ENCODE measurements at regions not wholly inside any gene's neighbourhood (a gene's known extent, or its start where the extent isn't known, plus 50 kb on each side); places are given as distances from the start of the nearest gene placed in this dataset.

- intact Hi-C loops (cut with DNase I), result no loop called here
- Histone ChIP-seq H3K27me3 (ENCODE audit: insufficient read depth in 3 of 3, low read length in 2 of 3) (no peaks in the 10 kb centered on the region), H3K27ac (no peak overlapping the region), H3K4me3 (no peak overlapping the region), H3K36me3 (ENCODE audit: insufficient read depth in 1 of 2, low read depth in 1 of 2) (no peaks in the 10 kb centered on the region), H3K9me3 (no peaks in the 10 kb centered on the region), H3K4me1 (no peaks in the 10 kb centered on the region)
- TF ChIP-seq CTCF (IDR thresholded peaks at IDR 0.05), result no peak
- DNase-seq (no peak), ATAC-seq (no peak)
Measured at GRCh38 chr3:111314181-111314873, 227.7 kb upstream of the CD96 start.

- H3K4me3 ChIP-seq, result no peak overlapping the region
- H3K36me3 ChIP-seq (ENCODE audit: insufficient read depth in 1 of 2, low read depth in 1 of 2), result no peaks in the 10 kb centered on the region
- H3K9me3 ChIP-seq, result no peaks in the 10 kb centered on the region
- no peaks in the 10 kb centered on the region for H3K4me1 ChIP-seq
- no peak for TF ChIP-seq CTCF (IDR thresholded peaks at IDR 0.05)
- ATAC-seq, result no peak
- 14 to 17% (median 15%) methylated on average over 5 of the region's 5 CpGs for WGBS, 3 donors
- intact Hi-C loops (cut with DNase I), result no loop called here
- H3K27me3 ChIP-seq (ENCODE audit: insufficient read depth in 3 of 3, low read length in 2 of 3), result no peaks in the 10 kb centered on the region
- DNase-seq, result no peak
- H3K27ac ChIP-seq, result no peak overlapping the region
Measured at GRCh38 chr3:111314898-111315297, 227.1 kb upstream of the CD96 start.

GRCh38 chr3:111315930-111316587 is 225.9 kb upstream of the CD96 start:
- Histone ChIP-seq H3K4me1 (no peaks in the 10 kb centered on the region), H3K27me3 (ENCODE audit: insufficient read depth in 3 of 3, low read length in 2 of 3) (no peaks in the 10 kb centered on the region), H3K4me3 (no peak overlapping the region), H3K36me3 (ENCODE audit: insufficient read depth in 1 of 2, low read depth in 1 of 2) (no peaks in the 10 kb centered on the region), H3K27ac (no peak overlapping the region), H3K9me3 (no peaks in the 10 kb centered on the region)
- intact Hi-C loops (cut with DNase I), result no loop called here
- DNase-seq (no peak), ATAC-seq (no peak)
- no peak for TF ChIP-seq CTCF (IDR thresholded peaks at IDR 0.05)
- WGBS, 3 donors, result 16 to 38% (median 31%) methylated on average over 4 of the region's 4 CpGs

GRCh38 chr3:111318289-111318688 is 223.7 kb upstream of the CD96 start:
- H3K27me3 ChIP-seq (ENCODE audit: insufficient read depth in 3 of 3, low read length in 2 of 3), result no peaks in the 10 kb centered on the region
- H3K9me3 ChIP-seq, result no peaks in the 10 kb centered on the region
- H3K36me3 ChIP-seq (ENCODE audit: insufficient read depth in 1 of 2, low read depth in 1 of 2), result no peaks in the 10 kb centered on the region
- no peak for TF ChIP-seq CTCF (IDR thresholded peaks at IDR 0.05)
- ATAC-seq (no peak), DNase-seq (no peak)
- no peak overlapping the region for H3K27ac ChIP-seq
- H3K4me3 ChIP-seq, result no peak overlapping the region
- no peaks in the 10 kb centered on the region for H3K4me1 ChIP-seq
- intact Hi-C loops (cut with DNase I), result no loop called here
- WGBS, 3 donors, result 48 to 73% (median 49%) methylated on average over 2 of the region's 2 CpGs

GRCh38 chr3:111319598-111319997 is 222.4 kb upstream of the CD96 start:
- Histone ChIP-seq H3K27ac (no peak overlapping the region), H3K9me3 (no peaks in the 10 kb centered on the region), H3K4me3 (no peak overlapping the region), H3K27me3 (ENCODE audit: insufficient read depth in 3 of 3, low read length in 2 of 3) (no peaks in the 10 kb centered on the region), H3K4me1 (no peaks in the 10 kb centered on the region), H3K36me3 (ENCODE audit: insufficient read depth in 1 of 2, low read depth in 1 of 2) (no peaks in the 10 kb centered on the region)
- no peak for TF ChIP-seq CTCF (IDR thresholded peaks at IDR 0.05)
- intact Hi-C loops (cut with DNase I), result no loop called here
- ATAC-seq (no peak), DNase-seq (no peak)
- 92 to 95% (median 93%) methylated on average over 1 of the region's 1 CpG for WGBS, 3 donors
